H9 (cell line): ENCODE measurements at regions not wholly inside any gene's neighbourhood (a gene's known extent, or its start where the extent isn't known, plus 50 kb on each side); places are given as distances from the start of the nearest gene placed in this dataset.

Experiments used
- DNase-seq: peaks from one replicate; pipeline ENCODE4 v3.0.0-alpha.2; 2017
- H2AFZ ChIP-seq: one replicate; pipeline ENCODE4 v1.6.1; 2013; ENCODE audit warnings: mild to moderate bottlenecking, low read length, control low read depth, moderate library complexity
- H2AK5ac ChIP-seq: 2 replicates; pipeline ENCODE4 v1.6.1; 2013; ENCODE audit warnings: low read length, control low read depth, mixed read lengths; ENCODE audit not compliant: insufficient read length
- H2BK120ac ChIP-seq: one replicate; pipeline ENCODE4 v1.6.1; 2013; ENCODE audit warnings: low read depth, mild to moderate bottlenecking, low read length, control low read depth, inconsistent platforms; ENCODE audit not compliant: poor library complexity, severe bottlenecking
- H2BK12ac ChIP-seq: 2 replicates; pipeline ENCODE4 v1.6.1; 2013; ENCODE audit warnings: low read length, control low read depth, mixed read lengths, low read depth; ENCODE audit not compliant: insufficient read length
- H2BK15ac ChIP-seq: 2 replicates; pipeline ENCODE4 v1.6.1; 2013; ENCODE audit warnings: low read depth, low read length, control low read depth
- H2BK20ac ChIP-seq: one replicate; pipeline ENCODE4 v1.6.1; 2013; ENCODE audit warnings: low read depth, mild to moderate bottlenecking, low read length, control low read depth, inconsistent platforms; ENCODE audit not compliant: poor library complexity, severe bottlenecking
- H2BK5ac ChIP-seq: 2 replicates; pipeline ENCODE4 v1.6.1; 2013; ENCODE audit warnings: low read length, control low read depth, mixed read lengths; ENCODE audit not compliant: insufficient read length
- H3K14ac ChIP-seq: 2 replicates; pipeline ENCODE4 v1.6.1; 2013; ENCODE audit warnings: low read length, control low read depth; ENCODE audit not compliant: insufficient read depth
- H3K18ac ChIP-seq: 2 replicates; pipeline ENCODE4 v1.6.1; 2013; ENCODE audit warnings: low read depth, mild to moderate bottlenecking, mixed read lengths, low read length, control low read depth; ENCODE audit not compliant: insufficient read length
- H3K23ac ChIP-seq: 2 replicates; pipeline ENCODE4 v1.6.1; 2013; ENCODE audit warnings: low read length, control low read depth, mixed read lengths, low read depth; ENCODE audit not compliant: insufficient read length
- H3K23me2 ChIP-seq: 2 replicates; pipeline ENCODE4 v1.6.1; 2013; ENCODE audit warnings: low read depth, mild to moderate bottlenecking, mixed read lengths, low read length, control low read depth; ENCODE audit not compliant: insufficient read length, poor library complexity, severe bottlenecking
- H3K27ac ChIP-seq: 2 replicates; pipeline ENCODE4 v1.5.1; 2013; ENCODE audit warnings: low read length, control low read depth, mixed read lengths, low read depth; ENCODE audit not compliant: insufficient read length
- H3K27me3 ChIP-seq: 2 replicates; pipeline ENCODE4 v1.6.1; 2013; ENCODE audit warnings: low read length, control low read depth, inconsistent platforms; ENCODE audit not compliant: insufficient read depth
- H3K4ac ChIP-seq: 2 replicates; pipeline ENCODE4 v1.6.1; 2013; ENCODE audit warnings: low read depth, mild to moderate bottlenecking, control low read depth, inconsistent platforms, low read length, moderate library complexity
- H3K4me1 ChIP-seq: 2 replicates; pipeline ENCODE4 v1.6.1; 2013; ENCODE audit warnings: low read length, control low read depth, inconsistent platforms; ENCODE audit not compliant: insufficient read depth
- H3K4me2 ChIP-seq: 2 replicates; pipeline ENCODE4 v1.6.1; 2013; ENCODE audit warnings: low read length, control low read depth, mixed read lengths; ENCODE audit not compliant: insufficient read length, insufficient read depth
- H3K56ac ChIP-seq: 2 replicates; pipeline ENCODE4 v1.6.1; 2013; ENCODE audit warnings: low read depth, mild to moderate bottlenecking, mixed read lengths, low read length, control low read depth; ENCODE audit not compliant: insufficient read length
- H3K79me1 ChIP-seq: 2 replicates; pipeline ENCODE4 v1.6.1; 2013; ENCODE audit warnings: low read depth, mild to moderate bottlenecking, moderate library complexity, low read length, control low read depth, inconsistent platforms; ENCODE audit not compliant: insufficient read depth, poor library complexity, severe bottlenecking
- H3K79me2 ChIP-seq: 2 replicates; pipeline ENCODE4 v1.6.1; 2013; ENCODE audit warnings: low read length, control low read depth, inconsistent platforms; ENCODE audit not compliant: insufficient read depth
- H3K9ac ChIP-seq: 2 replicates; pipeline ENCODE4 v1.6.1; 2013; ENCODE audit warnings: low read length, control low read depth, mixed read lengths; ENCODE audit not compliant: insufficient read length; ENCODE audit errors: extremely low read depth
- H3K9me3 ChIP-seq: one replicate; pipeline ENCODE4 v1.6.1; 2013; ENCODE audit warnings: low read depth, low read length, inconsistent platforms; ENCODE audit not compliant: control insufficient read depth
- H3T11ph ChIP-seq: one replicate; pipeline ENCODE4 v1.6.1; 2013; ENCODE audit warnings: mild to moderate bottlenecking, low read length, control low read depth, inconsistent platforms
- H4K20me1 ChIP-seq: one replicate; pipeline ENCODE4 v1.6.1; 2013; ENCODE audit not compliant: control insufficient read depth, insufficient read length, insufficient read depth
- H4K5ac ChIP-seq: 2 replicates; pipeline ENCODE4 v1.6.1; 2013; ENCODE audit warnings: low read depth, mild to moderate bottlenecking, mixed read lengths, low read length, control low read depth; ENCODE audit not compliant: insufficient read length
- H4K8ac ChIP-seq: replicated peaks from 2 replicates; pipeline ENCODE4 v1.6.1; 2013; ENCODE audit warnings: low read length, control low read depth, mixed read lengths, low read depth; ENCODE audit not compliant: insufficient read length
- H4K91ac ChIP-seq: 2 replicates; pipeline ENCODE4 v1.6.1; 2013; ENCODE audit warnings: low read depth, mild to moderate bottlenecking, moderate library complexity, mixed read lengths, low read length, control low read depth; ENCODE audit not compliant: insufficient read length
- H3K27ac Mint-ChIP-seq, 3 experiments: 2 replicates in 2 of 3; 3 replicates in 1 of 3; pipeline ENCODE4 v1.8.0; 2020 to 2021; ENCODE audit warnings: mixed read lengths in 3 of 3, mild to moderate bottlenecking in 1 of 3, moderate library complexity in 1 of 3
- H3K27me3 Mint-ChIP-seq: 2 replicates; pipeline ENCODE4 v1.8.0; 2021; ENCODE audit warnings: low read depth, mild to moderate bottlenecking, moderate library complexity, mixed read lengths
- H3K36me3 Mint-ChIP-seq, 3 experiments: 2 replicates in 2 of 3; 3 replicates in 1 of 3; pipeline ENCODE4 v1.8.0; 2020 to 2021; ENCODE audit warnings: low read depth in 3 of 3, mixed read lengths in 3 of 3; ENCODE audit not compliant: insufficient read depth in 1 of 3
- H3K4me1 Mint-ChIP-seq, 2 experiments: 2 replicates each; pipeline ENCODE4 v1.8.0; 2020; ENCODE audit warnings: mixed read lengths in 2 of 2
- H3K4me3 Mint-ChIP-seq, 2 experiments: 2 replicates in 1 of 2; 3 replicates in 1 of 2; pipeline ENCODE4 v1.8.0; 2020 to 2021; ENCODE audit warnings: mild to moderate bottlenecking in 2 of 2, mixed read lengths in 2 of 2, moderate library complexity in 1 of 2
- H3K9me3 Mint-ChIP-seq, 2 experiments: 2 replicates in 1 of 2; 3 replicates in 1 of 2; pipeline ENCODE4 v1.8.0; 2020; ENCODE audit warnings: mild to moderate bottlenecking in 2 of 2, mixed read lengths in 2 of 2, moderate library complexity in 1 of 2
- WGBS: extraction: QIAGEN DNeasy Blood & Tissue Kit; methylation state at CpG from one replicate; pipeline ENCODE4 v1.1.7; 2013; ENCODE audit warnings: missing lambda C conversion rate, low lambda C conversion rate, mixed read lengths; ENCODE audit not compliant: insufficient read length; ENCODE audit errors: extremely low coverage; 5-methylcytosine and 5-hydroxymethylcytosine counted together
- TF ChIP-seq, protein P1 (sequence below): fragments of 200-600 bp; sonication (generic); conservative IDR thresholded peaks from 3 replicates; pipeline ENCODE4 v1.8.0; 2021; ENCODE audit warnings: antibody characterized with exemption, mild to moderate bottlenecking

DNA sequence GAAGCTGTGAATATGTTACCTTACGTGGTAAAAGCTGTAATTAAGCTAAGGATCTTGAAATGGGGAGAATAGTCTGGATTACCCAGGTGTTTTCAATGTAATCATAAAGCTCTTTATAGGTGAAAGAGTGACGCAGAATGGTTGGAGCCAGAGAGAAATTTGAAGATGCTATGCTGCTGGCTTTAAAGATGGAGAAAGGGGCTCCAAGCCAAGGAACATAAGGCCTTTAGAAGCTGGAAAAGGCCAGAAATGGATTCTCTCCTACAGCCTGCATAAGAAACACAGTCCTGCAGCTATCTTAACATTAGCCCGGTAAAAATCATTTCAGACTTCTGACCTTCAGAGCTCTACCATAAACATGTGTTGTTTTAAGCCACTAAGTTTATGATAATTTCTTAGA is 243.3 kb upstream of the VLDLR start:
- no peak overlapping the region for H3T11ph ChIP-seq
- H3K79me2 ChIP-seq, result no peaks in the 10 kb centered on the region
- no peak overlapping the region for H2AK5ac ChIP-seq
- no peak overlapping the region for H2AFZ ChIP-seq
- WGBS, result no CpG with 5 or more reads among the region's 3 CpGs
- Mint-ChIP-seq H3K36me3 (peaks cover 5 to 30% (median 13%) of the 10 kb centered on the region in 3 experiments), H3K9me3 (peaks cover 22 to 26% of the 10 kb centered on the region in 2 experiments), H3K4me3 (no peak overlapping the region), H3K4me1 (peaks cover 0 to 2% of the 10 kb centered on the region in 2 experiments; a peak in 1 of 4 replicates), H3K27me3 (no peaks in the 10 kb centered on the region; the same call in 1 of the 2 replicates), H3K27ac (no peak overlapping the region)
- H4K20me1 ChIP-seq, result no peaks in the 10 kb centered on the region
- H2BK120ac ChIP-seq, result no peak overlapping the region
- H2BK12ac ChIP-seq, result no peak overlapping the region
- H3K9me3 ChIP-seq, result peaks cover 5% of the 10 kb centered on the region
- no peak overlapping the region for H3K27ac ChIP-seq
- no peak overlapping the region for H3K56ac ChIP-seq
- no peak overlapping the region for H3K4ac ChIP-seq
- H3K79me1 ChIP-seq, result no peaks in the 10 kb centered on the region
- no peak overlapping the region for H4K91ac ChIP-seq
- H3K23me2 ChIP-seq, result no peaks in the 10 kb centered on the region
- no peak overlapping the region for H3K14ac ChIP-seq
- no peak overlapping the region for H4K8ac ChIP-seq
- H3K18ac ChIP-seq, result no peak overlapping the region
- H3K4me2 ChIP-seq, result no peak overlapping the region
- no peak overlapping the region for H4K5ac ChIP-seq
- DNase-seq, result no peak
- no peaks in the 10 kb centered on the region for H3K4me1 ChIP-seq
- no peak overlapping the region for H2BK5ac ChIP-seq
- TF ChIP-seq, protein P1, sequence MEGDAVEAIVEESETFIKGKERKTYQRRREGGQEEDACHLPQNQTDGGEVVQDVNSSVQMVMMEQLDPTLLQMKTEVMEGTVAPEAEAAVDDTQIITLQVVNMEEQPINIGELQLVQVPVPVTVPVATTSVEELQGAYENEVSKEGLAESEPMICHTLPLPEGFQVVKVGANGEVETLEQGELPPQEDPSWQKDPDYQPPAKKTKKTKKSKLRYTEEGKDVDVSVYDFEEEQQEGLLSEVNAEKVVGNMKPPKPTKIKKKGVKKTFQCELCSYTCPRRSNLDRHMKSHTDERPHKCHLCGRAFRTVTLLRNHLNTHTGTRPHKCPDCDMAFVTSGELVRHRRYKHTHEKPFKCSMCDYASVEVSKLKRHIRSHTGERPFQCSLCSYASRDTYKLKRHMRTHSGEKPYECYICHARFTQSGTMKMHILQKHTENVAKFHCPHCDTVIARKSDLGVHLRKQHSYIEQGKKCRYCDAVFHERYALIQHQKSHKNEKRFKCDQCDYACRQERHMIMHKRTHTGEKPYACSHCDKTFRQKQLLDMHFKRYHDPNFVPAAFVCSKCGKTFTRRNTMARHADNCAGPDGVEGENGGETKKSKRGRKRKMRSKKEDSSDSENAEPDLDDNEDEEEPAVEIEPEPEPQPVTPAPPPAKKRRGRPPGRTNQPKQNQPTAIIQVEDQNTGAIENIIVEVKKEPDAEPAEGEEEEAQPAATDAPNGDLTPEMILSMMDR, result no peak
- no peak overlapping the region for H3K9ac ChIP-seq
- H3K23ac ChIP-seq, result no peak overlapping the region
- H2BK15ac ChIP-seq, result no peak overlapping the region
- no peak overlapping the region for H2BK20ac ChIP-seq
- H3K27me3 ChIP-seq, result no peaks in the 10 kb centered on the region
